SK-N-SH (cell line): ENCODE measurements at regions not wholly inside any gene's neighbourhood (a gene's known extent, or its start where the extent isn't known, plus 50 kb on each side); places are given as distances from the start of the nearest gene placed in this dataset.

ENCODE experiments used
- CTCF ChIA-PET: fragments of 300-600, 350-600 bp; formaldehyde crosslinking; extraction: SDS; loops from one replicate; lab custom pipeline; 2021; lab: Yijun Ruan, JAX
- POLR2A ChIA-PET: fragments of 350-600 bp; sonication (Branson Sonifier 250); formaldehyde crosslinking; extraction: SDS; loops from one replicate; lab custom pipeline; 2020; ENCODE audit warnings: antibody characterized with exemption, inconsistent platforms; lab: Yijun Ruan, JAX
- DNase-seq: peaks from one replicate; pipeline ENCODE4 v3.0.0; 2012
- H2AFZ ChIP-seq: fragments of 200-600 bp; sonication (generic); 2 replicates; pipeline ENCODE4 v1.8.1; 2016; ENCODE audit warnings: antibody characterized with exemption, mild to moderate bottlenecking, low read depth
- H3F3A ChIP-seq: fragments of 200-600 bp; sonication (generic); replicated peaks from 2 replicates; pipeline ENCODE3; 2016; ENCODE audit warnings: antibody characterized with exemption, mild to moderate bottlenecking; ENCODE audit not compliant: insufficient read depth
- H3K27ac ChIP-seq, 2 experiments: fragments of 200-500 bp in 1 of 2; fragments of 200-600 bp in 1 of 2; sonication (Bioruptor generic) in 1 of 2; sonication (generic), shearing (Covaris generic) in 1 of 2; 2 replicates each; pipeline versions ENCODE4 v1.5.1 to v1.6.1; 2014 to 2016; ENCODE audit warnings: low read depth in 2 of 2, inconsistent platforms in 1 of 2, low read length in 1 of 2, mild to moderate bottlenecking in 1 of 2, mixed read lengths in 1 of 2
- H3K27me3 ChIP-seq: fragments of 200-600 bp; sonication (generic), shearing (Covaris generic); 2 replicates; pipeline ENCODE4 v1.6.1; 2016; ENCODE audit warnings: mixed run types; ENCODE audit not compliant: insufficient read depth
- H3K36me3 ChIP-seq, 2 experiments: fragments of 200-500 bp in 1 of 2; fragments of 200-600 bp in 1 of 2; sonication (Bioruptor generic) in 1 of 2; sonication (generic) in 1 of 2; replicated peaks in 1 of 2; 2 replicates each; pipeline versions ENCODE3 to v1.5.1; 2014 to 2016; ENCODE audit warnings: low read length in 1 of 2, mild to moderate bottlenecking in 1 of 2; ENCODE audit not compliant: insufficient read depth in 2 of 2, control insufficient read depth in 1 of 2
- H3K4me1 ChIP-seq, 2 experiments: fragments of 200-500 bp in 1 of 2; fragments of 200-600 bp in 1 of 2; sonication (Bioruptor generic) in 1 of 2; sonication (generic), shearing (Covaris generic) in 1 of 2; 2 replicates each; pipeline versions ENCODE4 v1.5.1 to v1.6.1; 2014 to 2016; ENCODE audit warnings: low read depth in 1 of 2, low read length in 1 of 2, mixed run types in 1 of 2; ENCODE audit not compliant: insufficient read depth in 2 of 2, control insufficient read depth in 1 of 2
- H3K4me2 ChIP-seq: fragments of 200-600 bp; sonication (generic), shearing (Covaris generic); 2 replicates; pipeline ENCODE4 v1.6.1; 2017; ENCODE audit warnings: mixed run types
- H3K4me3 ChIP-seq, 2 experiments: fragments of 200-500 bp in 1 of 2; fragments of 200-600 bp in 1 of 2; sonication (Bioruptor generic) in 1 of 2; sonication (generic), shearing (Covaris generic) in 1 of 2; 2 replicates each; pipeline versions ENCODE4 v1.5.1 to v1.8.1; 2014 to 2016; ENCODE audit warnings: low read depth in 2 of 2, inconsistent platforms in 1 of 2, low read length in 1 of 2, mild to moderate bottlenecking in 1 of 2, mixed read lengths in 1 of 2, moderate library complexity in 1 of 2
- H3K79me2 ChIP-seq: fragments of 200-600 bp; sonication (generic); 2 replicates; pipeline ENCODE4 v1.8.1; 2017; ENCODE audit warnings: mild to moderate bottlenecking; ENCODE audit not compliant: insufficient read depth
- H3K9ac ChIP-seq: fragments of 200-600 bp; sonication (generic); 2 replicates; pipeline ENCODE4 v1.6.1; 2017; ENCODE audit warnings: mixed run types
- H3K9me2 ChIP-seq: fragments of 200-600 bp; sonication (generic); 2 replicates; pipeline ENCODE4 v1.6.1; 2017; ENCODE audit warnings: mixed run types
- H3K9me3 ChIP-seq: fragments of 200-600 bp; sonication (generic); 2 replicates; pipeline ENCODE4 v1.6.1; 2017; ENCODE audit warnings: mixed run types, mild to moderate bottlenecking, moderate library complexity
- H4K20me1 ChIP-seq: fragments of 200-600 bp; sonication (generic); 2 replicates; pipeline ENCODE4 v1.6.1; 2017; ENCODE audit warnings: mild to moderate bottlenecking, mixed run types; ENCODE audit not compliant: insufficient read depth
- CHD2 ChIP-seq: fragments of 150-350 bp; IDR thresholded peaks from 2 replicates; pipeline ENCODE4 v1.6.1; 2018; ENCODE audit warnings: low read length; ENCODE audit not compliant: partially characterized antibody
- ELF1 ChIP-seq: IDR thresholded peaks from 2 replicates; pipeline ENCODE4 v1.4.0; 2012
- EP300 ChIP-seq, 2 experiments: IDR thresholded peaks; 2 replicates each; pipeline versions ENCODE4 v1.4.0 to v1.6.1; 2012; ENCODE audit warnings: borderline replicate concordance in 1 of 2, low read depth in 1 of 2, low read length in 1 of 2
- EZH2phosphoT487 ChIP-seq: fragments of 200-600 bp; sonication (generic); IDR thresholded peaks from 2 replicates; pipeline ENCODE4 v1.6.1; 2017; ENCODE audit warnings: low read depth, mixed run types, mild to moderate bottlenecking, antibody characterized with exemption, moderate library complexity, borderline replicate concordance
- FOSL2 ChIP-seq: IDR thresholded peaks from 2 replicates; pipeline ENCODE4 v1.4.0; 2012; ENCODE audit warnings: low read depth, mild to moderate bottlenecking, moderate library complexity, borderline replicate concordance
- FOXM1 ChIP-seq: IDR thresholded peaks from 2 replicates; pipeline ENCODE4 v1.4.0; 2012; ENCODE audit warnings: low read depth, mild to moderate bottlenecking
- NRF1 ChIP-seq: IDR thresholded peaks from 2 replicates; pipeline ENCODE4 v1.6.1; 2012; ENCODE audit warnings: low read depth, mild to moderate bottlenecking, low read length
- RAD21 ChIP-seq: IDR thresholded peaks from 2 replicates; pipeline ENCODE4 v1.6.1; 2012; ENCODE audit warnings: mild to moderate bottlenecking, low read length
- RCOR1 ChIP-seq: fragments of 150-350 bp; IDR thresholded peaks from 2 replicates; pipeline ENCODE4 v1.6.1; 2017; ENCODE audit warnings: antibody characterized with exemption, low read length
- SMC3 ChIP-seq: IDR thresholded peaks from 2 replicates; pipeline ENCODE4 v1.6.1; 2012; ENCODE audit warnings: low read depth, low read length, improper control_type of control experiment
- TAF1 ChIP-seq: IDR thresholded peaks from 2 replicates; pipeline ENCODE4 v1.6.1; 2012; ENCODE audit warnings: low read depth, mild to moderate bottlenecking, low read length, moderate library complexity, borderline replicate concordance
- YY1 ChIP-seq: IDR thresholded peaks from 2 replicates; pipeline ENCODE4 v1.4.0; 2012; ENCODE audit warnings: low read depth, mild to moderate bottlenecking
- WGBS: methylation state at CpG from one replicate; pipeline ENCODE4 v1.1.6; 2017; ENCODE audit warnings: low lambda C conversion rate; 5-methylcytosine and 5-hydroxymethylcytosine counted together
- TF ChIP-seq, protein P1 (sequence below): fragments of 150-350 bp; IDR thresholded peaks from 2 replicates; pipeline ENCODE4 v1.6.1; 2016; ENCODE audit warnings: mild to moderate bottlenecking, low read depth, low read length
- TF ChIP-seq, protein P2 (sequence below): IDR thresholded peaks from 2 replicates; pipeline ENCODE4 v1.4.0; 2012; ENCODE audit warnings: low read depth, borderline replicate concordance
- TF ChIP-seq, protein P3 (sequence below): IDR thresholded peaks from 2 replicates; pipeline ENCODE4 v1.4.0; 2012; ENCODE audit warnings: low read depth, borderline replicate concordance
- TF ChIP-seq, protein P4 (sequence below): IDR thresholded peaks from 2 replicates; pipeline ENCODE4 v1.6.1; 2012; ENCODE audit warnings: mild to moderate bottlenecking, low read depth, low read length, moderate library complexity
- TF ChIP-seq, protein P5 (sequence below): IDR thresholded peaks from 2 replicates; pipeline ENCODE4; 2012

DNA sequence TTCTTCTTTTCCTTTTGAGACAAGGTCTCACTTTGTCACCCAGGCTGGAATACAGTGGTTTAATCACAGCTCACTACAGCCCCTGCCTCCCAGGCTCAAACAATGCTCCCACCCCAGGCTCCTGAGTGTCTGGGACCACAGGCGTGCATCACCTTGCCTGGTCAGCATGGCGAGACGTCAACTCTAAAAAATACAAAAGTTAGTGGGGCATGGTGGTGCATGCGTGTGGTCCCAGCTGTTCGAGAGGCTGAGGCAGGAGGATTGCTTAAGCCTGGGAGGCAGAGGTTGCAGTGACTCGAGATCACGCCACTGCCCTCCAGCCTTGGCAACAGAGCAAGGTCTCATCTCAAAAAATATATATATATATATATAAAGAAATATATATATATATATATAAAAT is 242.4 kb downstream of the SHOX start:
- Histone ChIP-seq H2AFZ (no peak overlapping the region), H4K20me1 (no peaks in the 10 kb centered on the region), H3K4me3 (no peak overlapping the region), H3K9ac (no peak overlapping the region), H3K79me2 (no peaks in the 10 kb centered on the region), H3K4me2 (no peak overlapping the region), H3K27me3 (no peaks in the 10 kb centered on the region), H3K9me3 (no peaks in the 10 kb centered on the region), H3K9me2 (no peaks in the 10 kb centered on the region), H3K4me1 (no peaks in the 10 kb centered on the region), H3K27ac (no peak overlapping the region), H3K36me3 (no peaks in the 10 kb centered on the region), H3F3A (no peaks in the 10 kb centered on the region)
- TF ChIP-seq EP300 (IDR thresholded peaks at IDR 0.05; ENCODE audit: borderline replicate concordance in 1 of 2, low read depth in 1 of 2, low read length in 1 of 2) = no peak
- TF ChIP-seq FOSL2 = no peak
- TF ChIP-seq ELF1 = no peak
- no peak for TF ChIP-seq NRF1
- TF ChIP-seq, protein P1, sequence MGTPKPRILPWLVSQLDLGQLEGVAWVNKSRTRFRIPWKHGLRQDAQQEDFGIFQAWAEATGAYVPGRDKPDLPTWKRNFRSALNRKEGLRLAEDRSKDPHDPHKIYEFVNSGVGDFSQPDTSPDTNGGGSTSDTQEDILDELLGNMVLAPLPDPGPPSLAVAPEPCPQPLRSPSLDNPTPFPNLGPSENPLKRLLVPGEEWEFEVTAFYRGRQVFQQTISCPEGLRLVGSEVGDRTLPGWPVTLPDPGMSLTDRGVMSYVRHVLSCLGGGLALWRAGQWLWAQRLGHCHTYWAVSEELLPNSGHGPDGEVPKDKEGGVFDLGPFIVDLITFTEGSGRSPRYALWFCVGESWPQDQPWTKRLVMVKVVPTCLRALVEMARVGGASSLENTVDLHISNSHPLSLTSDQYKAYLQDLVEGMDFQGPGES = no peak
- no peak for TF ChIP-seq RAD21
- TF ChIP-seq CHD2 = no peak
- TF ChIP-seq, protein P2, sequence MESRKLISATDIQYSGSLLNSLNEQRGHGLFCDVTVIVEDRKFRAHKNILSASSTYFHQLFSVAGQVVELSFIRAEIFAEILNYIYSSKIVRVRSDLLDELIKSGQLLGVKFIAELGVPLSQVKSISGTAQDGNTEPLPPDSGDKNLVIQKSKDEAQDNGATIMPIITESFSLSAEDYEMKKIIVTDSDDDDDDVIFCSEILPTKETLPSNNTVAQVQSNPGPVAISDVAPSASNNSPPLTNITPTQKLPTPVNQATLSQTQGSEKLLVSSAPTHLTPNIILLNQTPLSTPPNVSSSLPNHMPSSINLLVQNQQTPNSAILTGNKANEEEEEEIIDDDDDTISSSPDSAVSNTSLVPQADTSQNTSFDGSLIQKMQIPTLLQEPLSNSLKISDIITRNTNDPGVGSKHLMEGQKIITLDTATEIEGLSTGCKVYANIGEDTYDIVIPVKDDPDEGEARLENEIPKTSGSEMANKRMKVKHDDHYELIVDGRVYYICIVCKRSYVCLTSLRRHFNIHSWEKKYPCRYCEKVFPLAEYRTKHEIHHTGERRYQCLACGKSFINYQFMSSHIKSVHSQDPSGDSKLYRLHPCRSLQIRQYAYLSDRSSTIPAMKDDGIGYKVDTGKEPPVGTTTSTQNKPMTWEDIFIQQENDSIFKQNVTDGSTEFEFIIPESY = no peak
- TF ChIP-seq, protein P3, sequence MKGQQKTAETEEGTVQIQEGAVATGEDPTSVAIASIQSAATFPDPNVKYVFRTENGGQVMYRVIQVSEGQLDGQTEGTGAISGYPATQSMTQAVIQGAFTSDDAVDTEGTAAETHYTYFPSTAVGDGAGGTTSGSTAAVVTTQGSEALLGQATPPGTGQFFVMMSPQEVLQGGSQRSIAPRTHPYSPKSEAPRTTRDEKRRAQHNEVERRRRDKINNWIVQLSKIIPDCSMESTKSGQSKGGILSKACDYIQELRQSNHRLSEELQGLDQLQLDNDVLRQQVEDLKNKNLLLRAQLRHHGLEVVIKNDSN = no peak
- TF ChIP-seq, protein P4, sequence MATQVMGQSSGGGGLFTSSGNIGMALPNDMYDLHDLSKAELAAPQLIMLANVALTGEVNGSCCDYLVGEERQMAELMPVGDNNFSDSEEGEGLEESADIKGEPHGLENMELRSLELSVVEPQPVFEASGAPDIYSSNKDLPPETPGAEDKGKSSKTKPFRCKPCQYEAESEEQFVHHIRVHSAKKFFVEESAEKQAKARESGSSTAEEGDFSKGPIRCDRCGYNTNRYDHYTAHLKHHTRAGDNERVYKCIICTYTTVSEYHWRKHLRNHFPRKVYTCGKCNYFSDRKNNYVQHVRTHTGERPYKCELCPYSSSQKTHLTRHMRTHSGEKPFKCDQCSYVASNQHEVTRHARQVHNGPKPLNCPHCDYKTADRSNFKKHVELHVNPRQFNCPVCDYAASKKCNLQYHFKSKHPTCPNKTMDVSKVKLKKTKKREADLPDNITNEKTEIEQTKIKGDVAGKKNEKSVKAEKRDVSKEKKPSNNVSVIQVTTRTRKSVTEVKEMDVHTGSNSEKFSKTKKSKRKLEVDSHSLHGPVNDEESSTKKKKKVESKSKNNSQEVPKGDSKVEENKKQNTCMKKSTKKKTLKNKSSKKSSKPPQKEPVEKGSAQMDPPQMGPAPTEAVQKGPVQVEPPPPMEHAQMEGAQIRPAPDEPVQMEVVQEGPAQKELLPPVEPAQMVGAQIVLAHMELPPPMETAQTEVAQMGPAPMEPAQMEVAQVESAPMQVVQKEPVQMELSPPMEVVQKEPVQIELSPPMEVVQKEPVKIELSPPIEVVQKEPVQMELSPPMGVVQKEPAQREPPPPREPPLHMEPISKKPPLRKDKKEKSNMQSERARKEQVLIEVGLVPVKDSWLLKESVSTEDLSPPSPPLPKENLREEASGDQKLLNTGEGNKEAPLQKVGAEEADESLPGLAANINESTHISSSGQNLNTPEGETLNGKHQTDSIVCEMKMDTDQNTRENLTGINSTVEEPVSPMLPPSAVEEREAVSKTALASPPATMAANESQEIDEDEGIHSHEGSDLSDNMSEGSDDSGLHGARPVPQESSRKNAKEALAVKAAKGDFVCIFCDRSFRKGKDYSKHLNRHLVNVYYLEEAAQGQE = no peak
- no peak for TF ChIP-seq TAF1
- TF ChIP-seq SMC3 = no peak
- no peak for TF ChIP-seq FOXM1
- TF ChIP-seq, protein P5, sequence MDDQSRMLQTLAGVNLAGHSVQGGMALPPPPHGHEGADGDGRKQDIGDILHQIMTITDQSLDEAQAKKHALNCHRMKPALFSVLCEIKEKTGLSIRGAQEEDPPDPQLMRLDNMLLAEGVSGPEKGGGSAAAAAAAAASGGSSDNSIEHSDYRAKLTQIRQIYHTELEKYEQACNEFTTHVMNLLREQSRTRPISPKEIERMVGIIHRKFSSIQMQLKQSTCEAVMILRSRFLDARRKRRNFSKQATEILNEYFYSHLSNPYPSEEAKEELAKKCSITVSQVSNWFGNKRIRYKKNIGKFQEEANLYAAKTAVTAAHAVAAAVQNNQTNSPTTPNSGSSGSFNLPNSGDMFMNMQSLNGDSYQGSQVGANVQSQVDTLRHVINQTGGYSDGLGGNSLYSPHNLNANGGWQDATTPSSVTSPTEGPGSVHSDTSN = no peak
- TF ChIP-seq RCOR1 = no peak
- no peak for TF ChIP-seq EZH2phosphoT487
- no peak for TF ChIP-seq YY1
- WGBS = 22% methylated on average over 7 of the region's 7 CpGs
- DNase-seq = no peak
- ChIA-PET POLR2A (no interaction called here), CTCF (no interaction called here)
